HG03575 (cell line): ENCODE measurements at regions not wholly inside any gene's neighbourhood (a gene's known extent, or its start where the extent isn't known, plus 50 kb on each side); places are given as distances from the start of the nearest gene placed in this dataset.

Experiments used
- ATAC-seq: cut with Tn5 transposase; IDR thresholded peaks from one replicate; pipeline ENCODE4 v1.9.1; 2021; ENCODE audit not compliant: unreplicated experiment, insufficient number of reproducible peaks, low FRiP score; ENCODE audit errors: extremely low read depth

DNA sequence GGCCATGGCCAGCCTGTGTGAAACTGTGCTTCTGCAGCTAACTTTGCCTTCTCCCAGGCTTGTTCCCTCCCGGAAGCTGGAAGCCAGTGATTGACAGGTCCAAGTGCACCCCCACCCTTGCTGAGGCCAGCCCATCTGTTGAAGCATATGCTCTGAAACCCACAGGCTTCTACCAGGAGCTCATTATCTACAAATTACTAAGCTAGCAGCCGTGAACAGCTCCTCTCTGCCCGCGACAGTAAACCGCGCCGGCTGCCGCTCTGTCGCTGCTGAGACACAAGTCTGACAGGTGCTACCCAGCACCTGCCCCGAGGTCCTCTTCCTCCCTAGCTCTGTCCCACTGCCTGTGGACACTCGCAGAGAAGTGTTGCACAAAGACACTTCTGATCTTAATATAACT is 490.9 kb downstream of the GADD45G start:
- no peak for ATAC-seq

GRCh38 chr9:90097237-90097636 is 492.4 kb downstream of the GADD45G start:
- ATAC-seq, result no peak

DNA sequence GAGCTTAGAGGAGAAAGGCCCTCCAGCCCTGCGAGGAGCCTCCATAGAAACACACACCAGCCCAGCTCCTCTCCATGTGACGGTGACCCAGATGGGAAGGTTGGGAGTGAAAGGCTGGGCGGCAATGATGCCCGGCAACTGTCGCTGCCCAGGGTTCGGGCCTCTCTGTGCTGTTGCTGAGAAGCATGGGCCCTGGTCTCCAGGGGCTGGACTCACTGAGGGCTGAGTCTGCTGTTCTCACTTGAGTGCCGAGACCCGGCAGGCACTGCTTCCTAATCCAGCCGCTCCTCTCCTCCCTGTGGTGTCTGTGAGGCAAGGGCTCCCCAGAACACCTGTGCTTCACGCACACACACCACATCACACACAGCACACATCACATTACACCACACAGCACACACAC is 493.6 kb downstream of the GADD45G start:
- ATAC-seq, result no peak

DNA sequence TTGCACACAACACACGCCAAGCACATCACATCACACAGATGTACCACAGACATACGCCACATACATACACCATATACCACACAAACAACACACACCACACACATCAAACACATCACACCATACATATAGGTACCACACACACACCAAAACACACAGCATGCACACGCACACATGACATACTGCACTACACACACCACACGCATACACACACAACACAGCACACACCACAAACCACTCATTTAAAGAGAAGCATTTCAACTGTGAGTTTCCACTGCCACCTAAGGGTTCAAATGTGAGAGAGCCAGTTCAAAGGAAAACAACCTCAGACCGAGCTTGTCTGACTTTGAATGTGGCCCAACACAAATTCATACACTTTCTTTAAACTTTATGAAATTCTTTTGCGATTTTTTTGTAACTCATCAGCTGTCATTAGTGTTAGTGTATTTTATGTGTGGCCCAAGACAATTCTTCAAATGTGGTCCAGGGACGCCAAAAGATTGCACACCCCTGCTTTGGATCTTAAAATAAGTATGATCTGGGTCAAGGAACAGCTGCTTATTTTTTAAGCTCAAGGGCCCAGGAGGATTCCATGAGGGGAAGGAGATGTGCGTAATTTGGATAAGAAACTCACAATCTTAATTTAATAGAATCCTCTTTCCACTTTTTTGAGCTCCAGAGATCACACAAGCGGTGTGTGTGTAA is 494.6 kb downstream of the GADD45G start:
- no peak for ATAC-seq

- ATAC-seq, result no peak
These were observed 495.2 kb downstream of the GADD45G start for GRCh38 chr9:90100014-90100413.

DNA sequence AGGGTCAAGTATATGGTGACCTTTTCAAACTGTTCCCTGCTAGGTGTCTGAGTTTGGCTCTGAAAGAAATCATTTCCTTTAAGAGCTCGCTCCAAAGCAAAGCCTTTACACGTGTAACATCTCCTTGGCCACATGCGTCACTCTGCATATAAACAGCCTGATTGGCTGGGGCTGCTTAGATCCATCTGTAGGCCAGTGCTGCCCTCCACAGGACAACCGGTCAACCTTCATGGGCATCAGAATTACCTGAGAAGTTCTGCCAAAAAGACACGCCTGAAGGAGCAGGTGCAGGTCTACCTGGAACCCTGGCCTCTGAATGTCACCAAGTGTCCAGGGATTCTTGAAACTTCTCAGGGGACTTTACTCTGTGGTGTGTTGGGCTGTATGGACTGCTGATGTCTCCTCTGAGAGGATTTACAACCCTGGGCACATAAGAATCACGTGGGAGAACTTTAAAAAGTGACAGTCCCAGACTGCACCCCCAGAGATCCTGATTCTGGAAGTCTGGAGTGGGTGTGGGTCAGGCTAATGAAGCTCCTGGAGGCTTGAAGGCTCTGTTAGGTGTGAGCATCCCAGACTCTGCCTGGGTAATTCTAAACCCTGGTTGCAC is 497.6 kb downstream of the GADD45G start:
- ATAC-seq, result peak; percentile 74

- ATAC-seq, result no peak
These were observed 499.0 kb downstream of the GADD45G start for GRCh38 chr9:90103771-90104170.

DNA sequence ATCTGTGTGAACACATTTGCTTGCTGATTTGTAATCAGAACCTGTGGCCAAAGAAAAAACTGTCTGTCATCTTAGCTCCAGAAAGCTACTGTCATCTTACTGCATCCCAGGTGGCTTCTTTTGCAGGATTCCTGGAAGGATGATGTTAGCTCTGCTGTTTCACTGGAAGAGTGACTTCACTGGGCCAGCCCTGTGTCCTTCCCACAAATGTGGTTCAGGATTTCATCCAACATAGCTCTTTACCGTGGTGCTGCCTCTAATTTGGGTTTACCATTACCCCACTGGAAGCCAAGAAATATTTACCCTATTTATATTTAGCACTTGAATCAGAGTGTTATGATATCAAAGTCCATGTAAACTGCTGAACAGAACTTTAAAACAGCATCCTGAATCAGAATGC is 501.0 kb downstream of the GADD45G start:
- ATAC-seq, result no peak

- ATAC-seq, result no peak
These were observed 502.4 kb downstream of the GADD45G start for GRCh38 chr9:90107040-90107725.

DNA sequence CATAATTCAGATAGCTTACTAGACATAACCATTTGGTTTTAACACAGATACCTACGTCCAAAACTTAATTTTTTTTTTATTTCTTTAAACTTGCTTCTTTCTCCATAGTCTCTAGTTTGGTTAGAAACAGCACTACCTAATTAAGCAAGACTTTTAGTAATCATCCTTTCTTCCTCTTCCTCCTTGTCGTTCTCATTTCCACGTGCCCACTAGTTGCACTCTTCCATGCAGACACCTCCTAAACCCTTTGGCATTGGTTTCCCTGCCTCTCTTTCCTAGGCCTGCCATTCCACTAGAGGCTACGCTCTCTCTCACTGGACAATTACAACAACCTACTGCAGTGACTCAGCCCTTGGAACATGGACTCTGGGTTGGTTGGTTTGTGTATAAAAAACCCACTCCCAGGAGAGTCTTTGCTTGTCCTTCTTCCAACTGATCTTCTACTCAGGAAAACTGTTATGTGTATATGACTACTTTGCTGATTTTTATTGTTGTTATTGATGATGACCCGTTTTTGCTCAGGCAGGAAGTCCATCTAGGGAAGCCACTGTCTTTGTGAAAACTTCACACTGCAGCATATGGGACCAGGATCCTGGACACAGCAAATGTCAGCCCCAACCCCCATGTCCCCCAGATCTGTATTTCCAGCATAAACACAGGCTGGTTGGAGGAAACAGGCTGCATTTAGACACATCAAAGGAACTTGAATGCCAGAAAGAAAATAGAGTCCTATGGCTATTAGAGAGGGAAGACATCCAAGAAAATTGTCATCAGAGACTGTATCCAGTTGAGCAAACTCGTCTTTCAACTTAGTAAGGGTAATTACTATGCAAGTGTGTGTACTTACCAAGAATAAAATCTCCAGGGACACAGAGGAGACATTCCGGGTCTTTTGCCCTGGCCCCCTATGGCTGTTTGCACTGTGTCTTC is 503.2 kb downstream of the GADD45G start:
- ATAC-seq, result no peak

DNA sequence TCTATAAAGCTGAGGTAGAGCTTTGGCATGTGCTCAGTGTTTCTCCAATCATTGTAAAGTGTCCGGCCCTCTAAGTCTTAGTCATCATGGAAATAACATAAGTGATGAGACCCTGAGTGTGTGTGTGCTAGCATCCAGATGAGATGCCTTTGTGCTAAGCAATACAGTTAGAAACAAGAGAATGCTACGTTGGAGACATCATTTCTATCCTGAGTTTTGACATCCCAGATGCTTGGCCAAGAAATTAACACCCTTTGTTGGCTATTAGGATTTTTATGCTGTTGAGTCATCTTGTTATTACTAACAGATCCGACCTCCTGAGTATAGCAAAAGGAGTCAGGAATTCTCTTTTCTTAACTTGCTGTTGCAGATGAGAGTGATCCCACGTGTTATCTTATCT is 508.0 kb downstream of the GADD45G start:
- ATAC-seq, result no peak

DNA sequence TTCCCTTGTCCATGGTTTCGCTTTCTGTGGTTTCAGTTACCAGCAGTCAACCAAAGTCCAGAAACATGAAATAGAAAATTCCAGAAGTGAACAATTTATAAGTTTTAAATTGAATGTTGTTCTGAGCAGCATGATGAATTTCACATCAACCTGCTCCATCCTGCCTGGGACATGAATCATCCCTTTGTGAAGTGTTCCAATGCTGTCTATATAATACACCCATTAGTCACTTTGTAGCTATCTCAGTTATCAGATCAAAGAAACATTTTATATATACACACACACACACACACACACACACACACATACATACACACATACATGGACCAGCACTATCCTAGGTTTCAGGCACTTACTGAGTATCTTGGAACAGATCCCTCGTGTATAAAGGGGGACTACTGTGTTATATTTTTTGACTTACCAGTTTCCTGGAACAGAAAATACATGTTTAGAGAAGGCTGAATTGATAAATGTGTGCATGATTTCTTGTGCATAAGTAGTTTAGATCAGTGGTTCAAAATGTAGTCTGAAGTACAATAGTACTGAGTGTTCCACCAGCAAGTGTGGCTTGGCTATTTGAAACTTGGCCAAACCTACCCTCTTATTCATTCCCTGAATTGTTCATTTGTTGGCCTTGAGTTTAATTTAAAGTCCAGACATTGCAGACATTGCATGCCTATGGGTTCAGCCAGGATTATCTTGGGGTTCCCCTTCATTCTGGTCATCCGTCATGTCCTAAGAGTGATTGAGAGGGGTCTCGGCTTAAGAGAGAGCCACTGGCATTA is 510.0 kb downstream of the GADD45G start:
- ATAC-seq, result no peak

DNA sequence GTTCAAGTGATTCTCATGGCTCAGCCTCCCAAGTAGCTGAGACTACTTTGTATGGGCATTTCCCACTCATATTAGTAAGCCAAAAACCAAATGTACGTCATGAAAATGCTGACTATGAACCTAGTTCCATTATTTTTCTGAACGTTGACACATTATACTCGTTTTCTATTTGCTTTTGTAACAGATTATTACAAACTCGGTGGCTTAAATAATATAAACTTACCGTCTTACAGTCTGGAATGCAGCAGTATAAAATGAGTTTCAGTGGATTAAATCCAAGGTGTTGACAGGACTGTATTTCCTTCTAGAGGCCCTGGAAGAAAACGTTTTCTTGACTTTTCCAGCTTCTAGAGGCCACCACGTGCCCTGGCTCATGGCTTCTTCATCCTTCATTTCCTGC is 517.0 kb downstream of the GADD45G start:
- no peak for ATAC-seq

- ATAC-seq, result no peak
These were observed 517.7 kb downstream of the DIRAS2 start for GRCh38 chr9:90124961-90125360.

DNA sequence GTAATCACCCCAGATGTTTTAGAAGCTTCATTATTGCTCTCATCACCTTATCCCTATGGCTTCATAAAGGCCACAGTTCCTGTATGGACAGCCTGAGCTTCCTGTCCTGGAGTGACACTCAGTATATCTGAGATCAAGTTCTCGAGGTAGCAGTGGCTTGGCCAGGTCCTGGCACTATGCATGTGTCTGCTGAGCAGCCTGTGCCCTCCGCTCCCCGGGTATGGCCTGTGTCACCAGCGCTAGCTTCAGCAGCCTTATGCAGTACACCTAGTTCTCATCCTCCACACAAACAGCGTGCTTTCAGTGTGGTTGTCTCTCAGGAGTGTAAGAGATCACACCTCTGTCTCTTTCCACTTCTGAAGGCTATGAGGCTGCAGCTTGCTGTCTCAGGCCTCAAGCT is 514.7 kb downstream of the DIRAS2 start:
- no peak for ATAC-seq

DNA sequence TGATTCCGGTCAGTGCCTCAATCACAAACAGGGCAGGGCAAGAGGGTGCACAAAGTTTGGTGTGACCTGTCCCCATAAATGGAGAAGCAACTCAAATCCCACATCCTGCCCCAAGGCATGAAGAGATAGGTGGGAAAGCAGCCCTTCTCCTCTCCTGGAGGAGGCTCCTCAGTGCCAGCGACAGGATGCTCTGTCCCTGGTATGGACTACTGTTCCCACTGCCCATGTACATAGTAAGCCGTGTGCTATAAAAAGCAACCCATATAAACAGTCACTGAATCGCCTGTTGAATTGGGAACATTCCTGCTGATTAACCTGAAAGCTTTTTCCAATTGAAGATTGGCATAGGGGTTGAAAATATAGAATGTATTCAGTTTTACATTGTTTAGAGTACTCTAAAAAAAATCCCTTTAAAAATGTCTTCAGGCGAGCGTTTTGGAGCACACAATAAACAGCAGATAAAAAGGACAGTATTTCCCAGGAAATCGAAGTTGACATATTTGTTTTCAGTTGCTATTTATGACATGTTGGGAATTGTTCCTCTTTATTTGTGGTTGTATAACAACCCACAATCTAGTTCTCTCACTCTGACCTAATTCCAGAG is 513.9 kb downstream of the DIRAS2 start:
- ATAC-seq, result no peak

- no peak for ATAC-seq
These were observed 513.2 kb downstream of the DIRAS2 start for GRCh38 chr9:90129446-90129845.

DNA sequence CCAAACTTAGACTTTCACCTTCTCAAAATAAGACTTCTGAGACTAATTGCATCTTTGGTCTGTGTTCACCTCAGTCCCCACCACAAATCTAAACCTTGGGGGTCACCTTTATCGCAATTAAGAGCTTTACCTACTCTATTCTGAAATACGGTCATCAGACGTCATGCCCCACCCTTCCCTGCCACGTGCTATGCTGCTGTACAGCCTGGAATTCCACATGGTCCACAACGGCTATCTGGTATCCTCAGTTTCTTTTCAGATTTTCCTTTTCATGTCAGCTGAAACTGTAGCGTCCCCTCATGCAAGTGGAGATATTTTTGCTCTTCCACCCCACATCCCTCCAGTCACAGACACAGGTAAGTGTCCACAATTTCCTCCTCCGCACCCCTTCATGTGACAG is 511.1 kb downstream of the DIRAS2 start:
- ATAC-seq, result no peak
